ENCODE measurements at regions not wholly inside any gene's neighbourhood (a gene's known extent, or its start where the extent isn't known, plus 50 kb on each side); places are given as distances from the start of the nearest gene placed in this dataset.

GRCh38 chr6:76702187-76702586 is 629.7 kb upstream of the IMPG1 start (continued):
- TF ChIP-seq AHDC1 (CRISPR knock-in tag; IDR thresholded peaks at IDR 0.05; ENCODE audit: borderline replicate concordance) = no peak
- TF ChIP-seq ZNF740 (CRISPR knock-in tag; IDR thresholded peaks at IDR 0.05) = no peak
- TF ChIP-seq TCF7 (IDR thresholded peaks at IDR 0.05; ENCODE audit: low read depth) = no peak

GRCh38 chr6:76701610-76702009 is 629.1 kb upstream of the IMPG1 start:
- Histone ChIP-seq H2AFZ (ENCODE audit: low read length) (no peak overlapping the region), H3K79me2 (ENCODE audit: insufficient read depth, low read length) (no peaks in the 10 kb centered on the region), H3K4me2 (ENCODE audit: low read depth, low read length) (no peak overlapping the region), H3K27me3 (ENCODE audit: control insufficient read depth in 1 of 2, insufficient read depth in 2 of 2, low read length in 2 of 2) (no peaks in the 10 kb centered on the region), H3K36me3 (replicated peaks in 1 of 2; ENCODE audit: control insufficient read depth in 1 of 2, insufficient read depth in 2 of 2, low read length in 2 of 2) (no peaks in the 10 kb centered on the region), H3K4me3 (replicated peaks in 1 of 3; ENCODE audit: insufficient read depth in 1 of 3, low read depth in 2 of 3, low read length in 3 of 3) (no peak overlapping the region), H3K4me1 (ENCODE audit: insufficient read depth, low read length) (no peaks in the 10 kb centered on the region), H3K27ac (ENCODE audit: extremely low read length, insufficient read depth, low read length) (no peak overlapping the region), H3K9me3 (ENCODE audit: low read length) (no peaks in the 10 kb centered on the region), H3K9ac (ENCODE audit: insufficient read depth, low read depth, low read length) (no peak overlapping the region), H4K20me1 (ENCODE audit: insufficient read depth, low read length) (no peaks in the 10 kb centered on the region)
- CTCF ChIA-PET (ENCODE audit: low intra/inter-chr PET ratio, low total read pairs) = no interaction called here
- POLR2A ChIA-PET = no interaction called here
- BruUV-seq (replicated peaks) = no TSS peak
- in situ Hi-C loops (cut with HindIII; ENCODE audit: extremely low pct_ligation_motif_present, low pct_unique_long_range_greater_than_20kb) = no loop called here
- FAIRE-seq (no peak), DNase-seq (ENCODE audit: low spot score) (no peak), ATAC-seq (no peak)
- TF ChIP-seq CENPX (CRISPR knock-in tag; IDR thresholded peaks at IDR 0.05) = no peak
- TF ChIP-seq NAIF1 (CRISPR knock-in tag; IDR thresholded peaks at IDR 0.05; ENCODE audit: borderline replicate concordance) = no peak
- no peak for TF ChIP-seq ZNF20 (CRISPR knock-in tag; IDR thresholded peaks at IDR 0.05)
- no peak for TF ChIP-seq ZNF253 (CRISPR knock-in tag; IDR thresholded peaks at IDR 0.05; ENCODE audit: borderline replicate concordance)
- no peak for TF ChIP-seq EZH2 (conservative IDR thresholded peaks at IDR 0.05; ENCODE audit: low read depth, low read length)
- TF ChIP-seq ZNF776 (CRISPR knock-in tag; IDR thresholded peaks at IDR 0.05) = no peak
- TF ChIP-seq ETV6 (CRISPR knock-in tag; conservative IDR thresholded peaks at IDR 0.05) = no peak
- no peak for TF ChIP-seq BHLHE40 (IDR thresholded peaks at IDR 0.05; ENCODE audit: low read length)
- 0% methylated on average over 3 of the region's 3 CpGs for whole genome bisulfite sequencing (ENCODE audit: low lambda C conversion rate)
- intact Hi-C loops (cut with micrococcal nuclease; ENCODE audit: unreplicated experiment) = loop anchor here (10.0 kb wide), 1 partner anchor 63 kb away; no protein-coding TSS in a partner anchor

All from HepG2 (cell line).